Colonic mucosa (tissue), 4 donors: ENCODE measurements at regions not wholly inside any gene's neighbourhood (a gene's known extent, or its start where the extent isn't known, plus 50 kb on each side); places are given as distances from the start of the nearest gene placed in this dataset.

Source experiments
- DNase-seq: peaks from one replicate; pipeline ENCODE4 v3.0.0-alpha.2; 2020
- H3K27ac ChIP-seq: fragments of 200-600 bp; one replicate; pipeline ENCODE4 v1.8.0; 2021
- H3K27me3 ChIP-seq: fragments of 200-600 bp; one replicate; pipeline ENCODE4 v1.8.0; 2021
- H3K36me3 ChIP-seq: fragments of 200-600 bp; one replicate; pipeline ENCODE4 v1.8.0; 2021
- H3K4me1 ChIP-seq: fragments of 200-600 bp; one replicate; pipeline ENCODE4 v1.8.0; 2021; ENCODE audit warnings: mild to moderate bottlenecking
- H3K4me3 ChIP-seq: fragments of 200-600 bp; one replicate; pipeline ENCODE4 v1.8.0; 2021
- H3K9ac ChIP-seq, 2 donors: one replicate each; pipeline ENCODE4 v1.7.0; 2013; ENCODE audit warnings: control low read depth in 2 of 2, low read depth in 2 of 2, low read length in 2 of 2
- H3K9me3 ChIP-seq: fragments of 200-600 bp; one replicate; pipeline ENCODE4 v1.8.0; 2021
- CTCF ChIP-seq: fragments of 200-600 bp; IDR thresholded peaks from one replicate; pipeline ENCODE4 v1.8.0; 2022; ENCODE audit warnings: antibody characterized with exemption, mild to moderate bottlenecking
- intact Hi-C: fragments of 100-400 bp; cut with DNase I; formaldehyde crosslinking; loops from one replicate; pipeline ENCODE4 v1.14.1; 2022
- donor health status: healthy.
- donor health status: DM: no; HTN: no; CAD: no.
- donor health status: DM: no; HTN: no; CAD: no.

- no peak for TF ChIP-seq CTCF
- Histone ChIP-seq H3K4me3 (no peak overlapping the region), H3K9ac (no peak overlapping the region), H3K4me1 (no peaks in the 10 kb centered on the region), H3K36me3 (no peaks in the 10 kb centered on the region), H3K27me3 (no peaks in the 10 kb centered on the region), H3K9me3 (no peaks in the 10 kb centered on the region), H3K27ac (no peak overlapping the region)
- no peak for DNase-seq
- intact Hi-C loops = no loop called here
Observed at GRCh38 chr3:104584682-104585081, 782.0 kb upstream of the ALCAM start.

GRCh38 chr3:104586344-104586743 is 780.4 kb upstream of the ALCAM start:
- intact Hi-C loops = no loop called here
- Histone ChIP-seq H3K9ac (no peak overlapping the region), H3K4me1 (no peaks in the 10 kb centered on the region), H3K9me3 (no peaks in the 10 kb centered on the region), H3K36me3 (no peaks in the 10 kb centered on the region), H3K4me3 (no peak overlapping the region), H3K27me3 (no peaks in the 10 kb centered on the region), H3K27ac (no peak overlapping the region)
- TF ChIP-seq CTCF = no peak
- DNase-seq = no peak

GRCh38 chr3:104588442-104588841 is 778.3 kb upstream of the ALCAM start:
- Histone ChIP-seq H3K9me3 (no peaks in the 10 kb centered on the region), H3K36me3 (no peaks in the 10 kb centered on the region), H3K4me3 (no peak overlapping the region), H3K27ac (no peak overlapping the region), H3K9ac (no peak overlapping the region), H3K4me1 (no peaks in the 10 kb centered on the region), H3K27me3 (no peaks in the 10 kb centered on the region)
- intact Hi-C loops = no loop called here
- no peak for DNase-seq
- TF ChIP-seq CTCF = no peak

- no peak for TF ChIP-seq CTCF
- Histone ChIP-seq H3K27me3 (no peaks in the 10 kb centered on the region), H3K27ac (no peak overlapping the region), H3K36me3 (no peaks in the 10 kb centered on the region), H3K4me3 (no peak overlapping the region), H3K9ac (no peak overlapping the region), H3K4me1 (no peaks in the 10 kb centered on the region), H3K9me3 (no peaks in the 10 kb centered on the region)
- intact Hi-C loops = loop anchor here (10.0 kb wide), 1 partner anchor 773 kb away; the partner anchor contains the start of gene ALCAM
- DNase-seq = no peak
Observed at GRCh38 chr3:104591776-104592175, 774.9 kb upstream of the ALCAM start.

- no peak for DNase-seq
- no peak for TF ChIP-seq CTCF
Observed at GRCh38 chr3:104594491-104594890, 772.2 kb upstream of the ALCAM start.

More at GRCh38 chr3:104594491-104594890, 772.2 kb upstream of the ALCAM start:
- Histone ChIP-seq H3K27ac (no peak overlapping the region), H3K9ac (no peak overlapping the region), H3K36me3 (no peaks in the 10 kb centered on the region), H3K4me3 (no peak overlapping the region), H3K27me3 (no peaks in the 10 kb centered on the region), H3K9me3 (no peaks in the 10 kb centered on the region), H3K4me1 (no peaks in the 10 kb centered on the region)
- intact Hi-C loops = loop anchor here (10.0 kb wide), 1 partner anchor 770 kb away; the partner anchor contains the start of gene ALCAM
